SU-DHL-6 (cell line): ENCODE measurements at regions not wholly inside any gene's neighbourhood (a gene's known extent, or its start where the extent isn't known, plus 50 kb on each side); places are given as distances from the start of the nearest gene placed in this dataset.

Experiments used
- EZH2phosphoT487 ChIP-seq: fragments of 200-600 bp; sonication (generic), shearing (Covaris generic); conservative IDR thresholded peaks from 2 replicates; pipeline ENCODE4 v1.6.1; 2018; ENCODE audit warnings: mild to moderate bottlenecking, antibody characterized with exemption, low read length, moderate library complexity, mixed read lengths
- TF ChIP-seq, protein P1 (sequence below): fragments of 200-600 bp; sonication (generic); IDR thresholded peaks from one replicate; pipeline ENCODE4 v1.5.1; 2017; ENCODE audit warnings: antibody characterized with exemption, mild to moderate bottlenecking, low read length, moderate library complexity; ENCODE audit not compliant: insufficient read depth, poor library complexity, severe bottlenecking

DNA sequence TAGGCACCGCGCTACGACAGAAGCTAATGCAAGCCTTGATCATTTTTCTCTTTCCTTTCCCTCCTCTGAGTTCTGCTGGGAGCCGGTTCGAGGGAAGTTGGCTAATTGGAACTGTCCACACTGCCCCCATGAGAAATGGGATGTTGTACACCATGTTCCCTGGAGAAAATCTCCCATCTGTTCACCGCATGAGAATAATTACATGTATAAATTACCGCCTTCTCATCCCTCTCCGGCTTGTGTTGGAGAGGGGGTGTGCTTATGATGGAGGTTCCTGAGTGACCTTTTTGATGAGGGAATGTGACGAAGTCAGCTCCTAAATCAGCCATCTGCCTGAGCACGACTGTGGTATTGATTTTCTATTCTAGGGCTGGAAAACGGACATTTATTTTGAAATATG, 320.2 kb upstream of the SULF2 start:
- TF ChIP-seq, protein P1, sequence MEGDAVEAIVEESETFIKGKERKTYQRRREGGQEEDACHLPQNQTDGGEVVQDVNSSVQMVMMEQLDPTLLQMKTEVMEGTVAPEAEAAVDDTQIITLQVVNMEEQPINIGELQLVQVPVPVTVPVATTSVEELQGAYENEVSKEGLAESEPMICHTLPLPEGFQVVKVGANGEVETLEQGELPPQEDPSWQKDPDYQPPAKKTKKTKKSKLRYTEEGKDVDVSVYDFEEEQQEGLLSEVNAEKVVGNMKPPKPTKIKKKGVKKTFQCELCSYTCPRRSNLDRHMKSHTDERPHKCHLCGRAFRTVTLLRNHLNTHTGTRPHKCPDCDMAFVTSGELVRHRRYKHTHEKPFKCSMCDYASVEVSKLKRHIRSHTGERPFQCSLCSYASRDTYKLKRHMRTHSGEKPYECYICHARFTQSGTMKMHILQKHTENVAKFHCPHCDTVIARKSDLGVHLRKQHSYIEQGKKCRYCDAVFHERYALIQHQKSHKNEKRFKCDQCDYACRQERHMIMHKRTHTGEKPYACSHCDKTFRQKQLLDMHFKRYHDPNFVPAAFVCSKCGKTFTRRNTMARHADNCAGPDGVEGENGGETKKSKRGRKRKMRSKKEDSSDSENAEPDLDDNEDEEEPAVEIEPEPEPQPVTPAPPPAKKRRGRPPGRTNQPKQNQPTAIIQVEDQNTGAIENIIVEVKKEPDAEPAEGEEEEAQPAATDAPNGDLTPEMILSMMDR: no peak
- TF ChIP-seq EZH2phosphoT487: no peak
